GM18909 (cell line): ENCODE measurements at regions not wholly inside any gene's neighbourhood (a gene's known extent, or its start where the extent isn't known, plus 50 kb on each side); places are given as distances from the start of the nearest gene placed in this dataset.
"Not testable (repeated sequence)": the region's sequence is repeated elsewhere in the genome, so short reads cannot be mapped to it uniquely, and the experiment has no call there.

Source experiments
- ATAC-seq: cut with Tn5 transposase; IDR thresholded peaks from one replicate; pipeline ENCODE4 v1.9.1; 2021; ENCODE audit warnings: mild to moderate bottlenecking; ENCODE audit not compliant: unreplicated experiment, poor library complexity

DNA sequence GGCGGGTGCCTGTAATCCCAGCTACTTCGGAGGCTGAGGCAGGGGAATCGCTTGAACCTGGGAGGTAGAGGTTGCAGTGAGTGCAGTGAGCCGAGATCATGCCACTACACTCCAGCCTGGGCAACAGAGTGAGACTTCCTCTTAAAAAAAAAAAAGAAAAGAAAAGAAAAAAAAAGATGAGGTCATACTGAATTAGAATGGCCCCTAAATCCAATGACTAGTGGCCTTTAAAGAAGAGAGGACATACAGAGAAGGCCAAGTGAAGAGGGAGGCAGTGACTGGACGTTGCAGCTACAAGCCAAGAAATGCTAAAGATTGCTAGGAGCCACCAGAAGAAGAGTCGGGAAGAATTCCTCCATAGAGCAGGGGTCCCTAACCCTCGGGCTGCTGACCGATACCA lies 76.9 kb upstream of the TIAM1 start:
- no peak for ATAC-seq

GRCh38 chr21:31420354-31420753 lies 76.3 kb upstream of the TIAM1 start:
- no peak for ATAC-seq

- no peak for ATAC-seq
Observed at GRCh38 chr21:31418377-31419001, 74.4 kb upstream of the TIAM1 start.

GRCh38 chr21:31417214-31417613 lies 73.2 kb upstream of the TIAM1 start:
- not testable (repeated sequence) for ATAC-seq

GRCh38 chr21:31416465-31416864 lies 72.4 kb upstream of the TIAM1 start:
- ATAC-seq = no peak

DNA sequence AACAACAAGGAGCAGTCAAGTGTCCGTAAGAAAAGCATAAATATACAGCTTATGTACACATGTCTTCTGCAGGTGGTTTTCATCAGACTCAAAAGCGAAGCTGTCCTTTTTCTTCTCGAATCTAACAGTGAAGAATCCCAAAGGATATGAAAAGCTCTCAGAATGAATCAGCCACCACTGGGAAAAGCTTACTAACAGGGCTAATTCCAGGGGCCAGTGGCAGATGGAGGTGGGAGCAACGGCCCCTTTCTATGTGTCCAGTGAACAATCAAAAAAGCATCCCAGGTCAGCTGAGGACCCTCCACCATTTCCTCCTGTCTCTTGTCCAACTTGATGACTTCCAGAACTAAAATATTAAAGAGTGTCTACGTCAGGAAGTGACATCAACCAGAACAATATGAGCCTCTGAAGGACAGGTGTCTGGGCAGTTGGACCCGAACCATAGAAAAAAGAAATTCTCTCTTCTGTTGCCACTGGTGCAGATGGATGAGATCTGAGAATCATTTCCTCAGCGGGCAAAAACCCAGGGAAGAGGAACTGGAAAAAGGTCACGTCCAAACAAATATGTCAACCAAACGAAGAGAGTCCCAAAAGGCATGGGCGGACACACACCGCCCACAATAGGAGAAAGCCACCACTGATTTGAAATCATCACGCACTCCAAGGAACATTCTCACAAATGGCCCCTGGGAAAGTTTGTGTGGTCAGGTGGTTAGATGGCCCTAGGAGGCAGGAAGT lies 70.4 kb upstream of the TIAM1 start:
- no peak for ATAC-seq

- ATAC-seq = no peak
Observed at GRCh38 chr21:31413698-31414097, 69.6 kb upstream of the TIAM1 start.

DNA sequence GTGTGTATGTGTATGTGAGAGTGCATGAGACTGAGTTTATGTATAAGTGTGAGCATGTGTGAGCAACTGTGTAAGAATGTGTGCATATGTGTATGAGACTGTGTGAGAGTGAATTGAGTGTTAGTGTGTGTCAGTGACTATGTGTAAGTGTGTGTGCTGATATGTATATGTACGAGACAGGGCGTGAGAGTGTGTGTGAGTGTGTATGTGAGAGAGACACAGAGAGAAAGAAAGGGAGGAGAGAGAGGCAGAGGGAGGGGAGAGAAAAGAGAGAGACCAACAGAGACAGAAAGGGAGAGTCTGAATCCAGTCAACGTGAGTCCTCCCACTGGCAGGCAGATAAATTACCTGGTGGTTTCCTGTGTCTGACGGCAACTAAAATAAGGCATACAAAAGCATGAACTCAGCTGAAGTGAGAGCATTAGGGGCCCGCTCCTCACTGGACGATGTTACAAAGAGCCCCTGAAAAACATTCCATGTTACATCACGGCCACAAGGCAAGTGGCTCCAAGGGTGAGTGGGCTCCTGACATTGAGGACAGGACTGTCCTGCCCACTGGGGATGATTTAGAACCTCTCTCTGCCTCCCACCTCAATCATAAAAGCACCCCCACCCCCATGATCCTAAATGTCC lies 66.6 kb upstream of the TIAM1 start:
- ATAC-seq = no peak

GRCh38 chr21:31409831-31410487 lies 65.9 kb upstream of the TIAM1 start:
- no peak for ATAC-seq

GRCh38 chr21:31408301-31409088 lies 64.4 kb upstream of the TIAM1 start:
- no peak for ATAC-seq

- ATAC-seq = no peak
Observed at GRCh38 chr21:31406510-31406909, 62.4 kb upstream of the TIAM1 start.

GRCh38 chr21:31405604-31406003 lies 61.5 kb upstream of the TIAM1 start:
- ATAC-seq = no peak

DNA sequence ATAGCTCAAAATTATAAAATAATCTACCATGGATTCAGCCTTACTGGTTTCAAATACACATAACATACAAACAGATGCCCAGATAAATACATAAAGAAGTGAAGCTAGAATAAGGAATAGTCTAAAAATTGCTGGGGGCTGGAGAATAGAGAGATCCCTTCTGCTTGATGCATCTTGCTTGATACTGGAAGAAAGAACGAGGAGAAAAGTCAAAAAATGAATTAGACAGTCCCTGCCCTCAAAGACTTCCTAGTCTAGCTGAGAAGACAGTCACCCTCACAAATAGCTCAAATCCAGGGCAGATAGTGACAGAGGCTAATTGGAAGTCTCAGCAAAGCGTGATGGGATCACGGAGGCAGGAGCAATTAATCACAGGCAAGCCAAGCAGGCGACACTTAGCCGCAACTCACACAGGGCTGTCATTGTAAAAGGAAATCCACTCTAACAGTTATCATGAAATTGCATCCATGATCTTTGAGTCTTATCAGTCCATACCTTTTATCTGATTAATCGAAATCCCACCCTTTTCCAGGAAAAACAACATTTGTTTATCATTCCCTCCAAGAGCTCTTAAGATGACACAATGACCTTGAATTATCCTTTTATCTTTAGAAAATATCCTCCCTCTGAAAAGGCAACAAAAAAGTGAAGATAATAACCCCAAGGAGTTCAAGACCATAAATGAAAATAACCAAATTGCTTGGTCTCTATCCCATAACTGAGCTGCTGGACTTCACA lies 59.7 kb upstream of the TIAM1 start:
- no peak for ATAC-seq

GRCh38 chr21:31399591-31399990 lies 55.5 kb upstream of the TIAM1 start:
- ATAC-seq = no peak

DNA sequence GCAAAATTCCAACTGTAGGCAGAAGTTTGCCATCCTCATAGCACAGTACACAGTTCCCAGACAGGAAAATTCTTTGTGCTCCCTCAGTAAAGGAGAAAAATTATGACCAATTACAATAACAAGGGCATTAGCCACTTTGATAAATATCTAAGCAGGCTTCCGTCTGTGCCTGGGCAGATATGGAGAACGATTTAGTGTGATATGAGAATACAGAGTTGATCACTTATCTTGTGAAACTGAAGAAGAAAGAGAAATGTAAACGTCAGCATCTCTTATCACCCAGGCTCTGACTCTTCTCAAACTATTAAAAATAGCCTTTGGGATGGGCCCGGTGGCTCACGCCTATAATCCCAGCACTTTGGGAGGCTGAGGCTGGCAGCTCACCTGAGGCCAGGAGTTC lies 54.5 kb upstream of the TIAM1 start:
- no peak for ATAC-seq

DNA sequence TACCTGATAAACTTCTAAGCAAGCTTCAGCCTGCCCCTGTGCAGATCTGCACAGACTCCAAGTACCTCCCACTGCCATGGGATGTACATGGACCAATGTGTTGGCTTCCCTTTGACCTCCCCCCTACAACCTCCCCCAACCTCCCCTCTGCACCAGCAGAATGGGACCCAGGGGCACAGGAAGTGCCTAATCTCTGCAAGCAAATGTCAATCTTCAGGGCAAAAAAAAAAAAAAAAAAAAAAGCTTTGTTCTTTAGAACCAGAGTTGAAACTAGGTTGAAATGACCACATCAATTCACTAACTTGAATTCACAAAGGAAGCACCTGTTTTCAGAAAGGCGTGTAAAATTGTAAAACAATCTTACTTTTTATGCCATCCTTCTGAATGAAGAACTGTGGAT lies 53.9 kb upstream of the TIAM1 start:
- no peak for ATAC-seq

- ATAC-seq = no peak
Observed at GRCh38 chr21:31397515-31397926, 53.5 kb upstream of the TIAM1 start.

- ATAC-seq = no peak
Observed at GRCh38 chr21:31397030-31397429, 53.0 kb upstream of the TIAM1 start.

- no peak for ATAC-seq
Observed at GRCh38 chr21:31396399-31396798, 52.3 kb upstream of the TIAM1 start.

DNA sequence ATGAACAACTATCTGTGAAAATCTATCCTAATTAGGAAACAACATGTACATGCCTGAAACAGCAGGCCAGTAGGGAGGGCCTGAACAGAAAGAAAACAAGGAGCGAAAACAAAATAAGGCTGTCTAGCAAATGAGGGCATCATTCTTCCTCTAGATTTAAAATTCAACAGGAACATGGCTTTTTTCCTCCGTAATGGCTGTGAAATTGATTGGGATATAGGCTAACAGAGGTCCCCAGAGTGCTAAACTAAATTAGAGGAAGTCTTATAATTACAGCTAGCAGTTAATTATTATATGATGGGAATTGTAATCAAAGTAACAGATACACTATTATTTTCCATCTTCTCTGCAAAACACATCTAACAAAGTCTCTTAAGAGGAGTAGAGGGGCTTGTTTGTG lies 51.7 kb upstream of the TIAM1 start:
- no peak for ATAC-seq
